OCI-LY1 (cell line): ENCODE measurements at regions not wholly inside any gene's neighbourhood (a gene's known extent, or its start where the extent isn't known, plus 50 kb on each side); places are given as distances from the start of the nearest gene placed in this dataset.

Experiments
- H2AFZ ChIP-seq: fragments of 200-600 bp; sonication (generic), shearing (Covaris generic); 2 replicates; pipeline ENCODE4 v1.6.0; 2014; ENCODE audit warnings: antibody characterized with exemption, mild to moderate bottlenecking, low read length
- H3F3A ChIP-seq: fragments of 200-600 bp; sonication (generic), shearing (Covaris generic); 2 replicates; pipeline ENCODE4 v1.6.0; 2014; ENCODE audit warnings: mild to moderate bottlenecking, antibody characterized with exemption, low read length, moderate library complexity; ENCODE audit not compliant: insufficient read depth
- H3K27ac ChIP-seq: fragments of 200-600 bp; sonication (generic); 2 replicates; pipeline ENCODE4 v1.5.1; 2014; ENCODE audit warnings: low read length, mixed run types, mild to moderate bottlenecking, low read depth; ENCODE audit not compliant: poor library complexity, severe bottlenecking
- H3K27me3 ChIP-seq: fragments of 200-600 bp; sonication (generic); 2 replicates; pipeline ENCODE4 v1.6.0; 2014; ENCODE audit warnings: antibody characterized with exemption, mild to moderate bottlenecking, low read length, moderate library complexity; ENCODE audit not compliant: insufficient read depth
- H3K36me3 ChIP-seq: fragments of 200-600 bp; sonication (generic); 2 replicates; pipeline ENCODE4 v1.6.1; 2014; ENCODE audit warnings: mild to moderate bottlenecking, antibody characterized with exemption, low read length, moderate library complexity, mixed read lengths; ENCODE audit not compliant: insufficient read depth
- H3K4me1 ChIP-seq: fragments of 200-600 bp; sonication (generic); 2 replicates; pipeline ENCODE4 v1.5.1; 2014; ENCODE audit warnings: mild to moderate bottlenecking, low read length, moderate library complexity; ENCODE audit not compliant: insufficient read depth, severe bottlenecking
- H3K4me2 ChIP-seq: fragments of 200-600 bp; sonication (generic), shearing (Covaris generic); 2 replicates; pipeline ENCODE4 v1.6.1; 2014; ENCODE audit warnings: low read length
- H3K4me3 ChIP-seq: fragments of 200-600 bp; sonication (generic); 2 replicates; pipeline ENCODE4 v1.5.1; 2014; ENCODE audit warnings: low read length, low read depth, mild to moderate bottlenecking, mixed read lengths; ENCODE audit not compliant: poor library complexity, severe bottlenecking
- H3K79me2 ChIP-seq: fragments of 200-600 bp; shearing (Covaris generic); 2 replicates; pipeline ENCODE4 v1.6.1; 2016; ENCODE audit warnings: mixed run types, low read length, mixed read lengths; ENCODE audit not compliant: insufficient read depth
- H3K9ac ChIP-seq: fragments of 200-600 bp; sonication (generic), shearing (Covaris generic); 2 replicates; pipeline ENCODE4 v1.6.1; 2014; ENCODE audit warnings: mild to moderate bottlenecking, low read length, mixed read lengths
- H3K9me2 ChIP-seq: fragments of 200-600 bp; sonication (generic), shearing (Covaris generic); 2 replicates; pipeline ENCODE4 v1.6.1; 2014; ENCODE audit warnings: low read depth, mild to moderate bottlenecking, low read length, mixed read lengths
- H3K9me3 ChIP-seq: fragments of 200-600 bp; shearing (Covaris generic); 2 replicates; pipeline ENCODE4 v1.6.1; 2014; ENCODE audit warnings: low read length, mixed read lengths
- H4K20me1 ChIP-seq: fragments of 200-600 bp; sonication (generic), shearing (Covaris generic); 2 replicates; pipeline ENCODE4 v1.6.0; 2016; ENCODE audit warnings: mild to moderate bottlenecking, low read length; ENCODE audit not compliant: insufficient read depth
- EZH2 ChIP-seq: fragments of 200-600 bp; sonication (generic), shearing (Covaris generic); IDR thresholded peaks from 2 replicates; pipeline ENCODE4 v1.8.0; 2017; ENCODE audit warnings: borderline replicate concordance, mixed run types, mild to moderate bottlenecking, antibody characterized with exemption, low read length, moderate library complexity, mixed read lengths
- TF ChIP-seq, protein P1 (sequence below): fragments of 200-600 bp; sonication (generic), shearing (Covaris generic); IDR thresholded peaks from 2 replicates; pipeline ENCODE4 v1.5.1; 2017; ENCODE audit warnings: mild to moderate bottlenecking, antibody characterized with exemption, low read length, moderate library complexity, mixed read lengths

DNA sequence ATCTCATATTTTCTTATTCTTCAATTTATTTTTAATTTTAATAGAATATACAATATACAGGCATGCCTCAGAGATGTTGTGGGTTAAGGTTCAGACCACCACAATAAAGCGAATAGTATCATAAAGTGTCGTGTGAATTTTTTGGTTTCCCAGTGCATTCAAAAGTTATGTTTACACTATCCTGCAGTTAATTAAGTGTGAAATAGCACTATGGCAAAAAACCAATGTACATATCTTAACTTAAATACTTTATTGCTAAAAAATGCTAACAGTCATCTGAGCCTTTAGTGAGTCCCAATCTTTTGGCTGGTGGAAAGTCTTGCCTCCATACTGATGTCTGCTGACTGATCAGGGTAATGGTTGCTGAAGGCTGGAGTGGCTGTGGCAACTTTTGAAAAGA, 637.6 kb downstream of the TDRD15 start:
- Histone ChIP-seq H3F3A (no peaks in the 10 kb centered on the region), H3K4me3 (no peak overlapping the region), H3K79me2 (no peaks in the 10 kb centered on the region), H3K4me1 (no peaks in the 10 kb centered on the region), H3K4me2 (no peak overlapping the region), H3K27me3 (no peaks in the 10 kb centered on the region), H3K9ac (no peak overlapping the region), H2AFZ (no peak overlapping the region), H4K20me1 (no peaks in the 10 kb centered on the region), H3K9me2 (no peaks in the 10 kb centered on the region), H3K27ac (no peak overlapping the region), H3K36me3 (no peaks in the 10 kb centered on the region), H3K9me3 (no peaks in the 10 kb centered on the region)
- no peak for TF ChIP-seq EZH2
- TF ChIP-seq, protein P1, sequence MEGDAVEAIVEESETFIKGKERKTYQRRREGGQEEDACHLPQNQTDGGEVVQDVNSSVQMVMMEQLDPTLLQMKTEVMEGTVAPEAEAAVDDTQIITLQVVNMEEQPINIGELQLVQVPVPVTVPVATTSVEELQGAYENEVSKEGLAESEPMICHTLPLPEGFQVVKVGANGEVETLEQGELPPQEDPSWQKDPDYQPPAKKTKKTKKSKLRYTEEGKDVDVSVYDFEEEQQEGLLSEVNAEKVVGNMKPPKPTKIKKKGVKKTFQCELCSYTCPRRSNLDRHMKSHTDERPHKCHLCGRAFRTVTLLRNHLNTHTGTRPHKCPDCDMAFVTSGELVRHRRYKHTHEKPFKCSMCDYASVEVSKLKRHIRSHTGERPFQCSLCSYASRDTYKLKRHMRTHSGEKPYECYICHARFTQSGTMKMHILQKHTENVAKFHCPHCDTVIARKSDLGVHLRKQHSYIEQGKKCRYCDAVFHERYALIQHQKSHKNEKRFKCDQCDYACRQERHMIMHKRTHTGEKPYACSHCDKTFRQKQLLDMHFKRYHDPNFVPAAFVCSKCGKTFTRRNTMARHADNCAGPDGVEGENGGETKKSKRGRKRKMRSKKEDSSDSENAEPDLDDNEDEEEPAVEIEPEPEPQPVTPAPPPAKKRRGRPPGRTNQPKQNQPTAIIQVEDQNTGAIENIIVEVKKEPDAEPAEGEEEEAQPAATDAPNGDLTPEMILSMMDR: no peak

DNA sequence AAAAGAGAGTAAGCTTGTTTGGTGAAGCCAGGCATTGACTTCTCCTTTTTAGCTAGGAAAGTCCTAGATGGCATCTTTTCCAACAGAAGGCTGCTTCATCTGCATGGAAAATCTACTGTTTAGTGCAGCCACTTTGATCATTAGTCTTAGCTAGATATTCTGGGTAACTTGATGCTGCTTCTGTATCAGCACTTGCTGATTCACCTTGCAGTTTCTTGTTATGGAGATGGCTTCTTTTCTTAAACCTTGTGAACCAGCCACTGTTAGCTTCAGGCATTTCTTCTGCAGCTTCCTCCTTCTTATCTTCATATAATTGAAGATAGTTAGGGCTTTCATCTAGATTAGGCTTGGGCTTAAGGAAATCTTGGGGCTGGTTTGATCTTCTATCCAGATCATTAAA, 639.7 kb downstream of the TDRD15 start:
- no peak overlapping the region for H3K27ac ChIP-seq
- no peak overlapping the region for H2AFZ ChIP-seq
- TF ChIP-seq EZH2: no peak
- H3K4me3 ChIP-seq: no peak overlapping the region
- no peaks in the 10 kb centered on the region for H3K9me2 ChIP-seq
- no peaks in the 10 kb centered on the region for H3K9me3 ChIP-seq
- no peaks in the 10 kb centered on the region for H3K79me2 ChIP-seq
- no peaks in the 10 kb centered on the region for H3K36me3 ChIP-seq
- no peak overlapping the region for H3K4me2 ChIP-seq
- no peaks in the 10 kb centered on the region for H3K27me3 ChIP-seq
- H3F3A ChIP-seq: no peaks in the 10 kb centered on the region
- H3K4me1 ChIP-seq: no peaks in the 10 kb centered on the region
- H3K9ac ChIP-seq: no peak overlapping the region
- no peaks in the 10 kb centered on the region for H4K20me1 ChIP-seq

DNA sequence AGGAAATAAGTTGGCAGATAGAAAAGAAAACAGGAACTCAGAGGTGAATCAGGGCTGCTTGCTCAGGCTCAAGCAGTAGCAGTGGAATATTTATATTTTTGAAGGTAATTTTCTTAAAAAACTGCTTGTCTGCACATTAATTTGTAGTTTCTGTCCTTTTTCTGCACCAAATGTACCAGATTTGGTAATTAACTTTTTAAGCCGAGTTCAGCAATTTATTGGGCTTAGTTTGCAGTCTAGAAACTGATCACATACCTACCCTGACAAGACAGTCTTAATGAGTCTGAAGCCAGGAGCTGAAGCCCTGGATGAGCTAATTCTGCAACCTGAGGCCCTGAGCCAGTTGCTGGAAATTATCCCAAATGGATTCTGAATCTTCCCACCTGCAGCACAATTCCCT, 647.0 kb downstream of the TDRD15 start:
- Histone ChIP-seq H3K9ac (no peak overlapping the region), H4K20me1 (no peaks in the 10 kb centered on the region), H3K27ac (no peak overlapping the region), H3K4me3 (no peak overlapping the region), H3K36me3 (no peaks in the 10 kb centered on the region), H3F3A (no peaks in the 10 kb centered on the region), H2AFZ (no peak overlapping the region), H3K4me2 (no peak overlapping the region), H3K79me2 (no peaks in the 10 kb centered on the region), H3K9me3 (no peaks in the 10 kb centered on the region), H3K9me2 (no peaks in the 10 kb centered on the region), H3K27me3 (no peaks in the 10 kb centered on the region), H3K4me1 (no peaks in the 10 kb centered on the region)
- TF ChIP-seq, protein P1: no peak
- no peak for TF ChIP-seq EZH2

DNA sequence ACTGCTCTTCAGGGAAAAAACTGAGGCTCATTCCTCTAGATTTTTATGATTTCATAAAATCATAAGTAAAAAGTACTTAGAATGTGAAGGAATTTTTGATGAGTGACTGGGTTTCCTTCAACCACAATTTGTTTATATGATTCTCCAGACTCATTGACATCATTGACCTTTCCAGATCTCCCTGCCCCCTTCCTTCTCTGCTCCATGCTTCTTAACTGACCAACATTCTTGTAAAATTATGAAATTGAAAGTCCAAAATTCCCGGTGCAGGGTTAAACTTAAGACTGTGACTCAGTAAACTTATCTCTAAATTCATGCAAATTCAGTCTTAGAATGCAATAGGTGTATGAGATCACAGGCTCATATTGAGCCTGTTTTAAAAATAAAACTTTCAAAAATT, 648.9 kb downstream of the TDRD15 start:
- no peak for TF ChIP-seq EZH2
- TF ChIP-seq, protein P1: no peak
- no peaks in the 10 kb centered on the region for H4K20me1 ChIP-seq
- H3K4me1 ChIP-seq: no peaks in the 10 kb centered on the region

More for the DNA sequence above, 648.9 kb downstream of the TDRD15 start:
- no peak overlapping the region for H3K9ac ChIP-seq
- no peaks in the 10 kb centered on the region for H3K27me3 ChIP-seq
- no peaks in the 10 kb centered on the region for H3K9me3 ChIP-seq
- no peaks in the 10 kb centered on the region for H3K9me2 ChIP-seq
- H3K4me2 ChIP-seq: no peak overlapping the region
- no peaks in the 10 kb centered on the region for H3F3A ChIP-seq
- no peak overlapping the region for H3K27ac ChIP-seq
- no peaks in the 10 kb centered on the region for H3K79me2 ChIP-seq
- no peak overlapping the region for H3K4me3 ChIP-seq
- H3K36me3 ChIP-seq: no peaks in the 10 kb centered on the region
- H2AFZ ChIP-seq: no peak overlapping the region
